HG03095 (cell line): ENCODE measurements at regions not wholly inside any gene's neighbourhood (a gene's known extent, or its start where the extent isn't known, plus 50 kb on each side); places are given as distances from the start of the nearest gene placed in this dataset.

Experiments
- ATAC-seq: cut with Tn5 transposase; IDR thresholded peaks from one replicate; pipeline ENCODE4 v1.9.1; 2021; ENCODE audit warnings: moderate library complexity; ENCODE audit not compliant: unreplicated experiment

DNA sequence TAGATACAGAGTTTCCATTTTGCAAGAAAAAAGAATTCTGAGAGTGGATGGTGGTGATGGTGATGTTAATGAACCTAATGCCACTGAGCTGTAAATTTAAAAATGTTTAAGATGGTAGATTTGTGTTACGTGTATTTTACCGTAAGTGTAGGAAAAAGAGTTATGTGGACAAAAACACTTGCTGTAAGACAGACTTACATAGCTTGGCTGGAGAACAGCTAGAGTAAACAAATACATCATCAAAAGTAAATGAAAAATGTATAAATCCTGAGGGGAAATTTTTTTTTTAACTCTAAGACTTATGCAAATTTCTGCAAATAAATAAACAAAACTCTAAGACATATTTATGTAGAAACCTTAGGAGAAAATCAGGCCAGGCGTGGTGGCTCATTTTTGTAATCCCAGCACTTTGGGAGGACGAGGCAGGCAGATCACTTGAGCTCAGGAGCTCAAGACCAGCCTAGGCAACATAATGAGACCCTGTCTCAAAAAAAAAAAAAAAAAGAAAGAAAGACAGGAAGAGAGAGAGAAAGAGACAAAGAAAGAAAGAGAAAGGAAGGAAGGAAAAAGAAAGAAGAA is 66.2 kb upstream of the CDK13 start:
- ATAC-seq: no peak

GRCh38 chr7:39888171-39888853 is 61.7 kb upstream of the CDK13 start:
- ATAC-seq: no peak

DNA sequence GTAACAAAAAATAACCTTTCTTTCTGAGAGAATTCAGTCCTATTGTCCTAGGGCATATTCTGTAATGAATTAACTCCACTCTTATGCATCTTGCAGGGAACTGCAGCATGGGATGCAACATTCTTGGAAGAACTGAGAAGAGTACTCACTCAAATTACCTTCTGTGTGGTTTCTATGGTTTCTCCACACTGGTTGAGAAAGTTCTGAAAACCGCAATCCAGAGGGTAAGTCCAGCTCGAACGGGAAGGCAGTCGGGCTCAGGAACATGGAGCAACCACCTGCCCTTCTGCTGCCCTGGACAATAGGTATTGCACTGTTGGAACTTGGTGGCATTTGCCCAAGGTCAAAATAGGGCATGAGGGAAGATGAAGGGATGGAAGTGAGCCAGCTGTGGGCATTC is 59.6 kb upstream of the CDK13 start:
- no peak for ATAC-seq

- no peak for ATAC-seq
Observed at GRCh38 chr7:39891894-39892293, 58.2 kb upstream of the CDK13 start.

GRCh38 chr7:39892361-39892760 is 57.7 kb upstream of the CDK13 start:
- ATAC-seq: no peak

- ATAC-seq: no peak
Observed at GRCh38 chr7:39894904-39895303, 55.2 kb upstream of the CDK13 start.

- ATAC-seq: no peak
Observed at GRCh38 chr7:39896840-39897239, 53.2 kb upstream of the CDK13 start.

GRCh38 chr7:39898867-39899266 is 51.2 kb upstream of the CDK13 start:
- no peak for ATAC-seq
